Smooth muscle cell (in vitro differentiated cells): ENCODE measurements at regions not wholly inside any gene's neighbourhood (a gene's known extent, or its start where the extent isn't known, plus 50 kb on each side); places are given as distances from the start of the nearest gene placed in this dataset.

ENCODE experiments used
- DNase-seq: peaks from one replicate; lab custom pipeline; 2025; ENCODE audit not compliant: unreplicated experiment; lab: John Stamatoyannopoulos, UW
- H2AFZ ChIP-seq: fragments of 200-600 bp; sonication (generic); 2 replicates; pipeline ENCODE4 v1.6.0; 2016; ENCODE audit warnings: antibody characterized with exemption, low read depth, mild to moderate bottlenecking
- H3F3A ChIP-seq: fragments of 200-600 bp; sonication (generic); 2 replicates; pipeline ENCODE4 v1.6.0; 2017; ENCODE audit warnings: antibody characterized with exemption, low read depth
- H3K27ac ChIP-seq: fragments of 200-600 bp; sonication (generic); 2 replicates; pipeline ENCODE4 v1.5.1; 2016; ENCODE audit warnings: low read depth, mild to moderate bottlenecking
- H3K27me3 ChIP-seq: fragments of 200-600 bp; sonication (generic); 2 replicates; pipeline ENCODE4 v1.6.1; 2016; ENCODE audit warnings: low read depth, mild to moderate bottlenecking
- H3K36me3 ChIP-seq: fragments of 200-600 bp; sonication (generic); 2 replicates; pipeline ENCODE4 v1.5.1; 2016; ENCODE audit warnings: low read depth
- H3K4me1 ChIP-seq: fragments of 200-600 bp; sonication (generic); 2 replicates; pipeline ENCODE4 v1.5.1; 2016; ENCODE audit warnings: low read depth
- H3K4me2 ChIP-seq: fragments of 200-600 bp; sonication (generic); 2 replicates; pipeline ENCODE4 v1.6.0; 2016; ENCODE audit warnings: mild to moderate bottlenecking
- H3K4me3 ChIP-seq: fragments of 200-600 bp; sonication (generic); 2 replicates; pipeline ENCODE4 v1.5.1; 2016; ENCODE audit warnings: mild to moderate bottlenecking
- H3K79me2 ChIP-seq: fragments of 200-600 bp; sonication (generic); 2 replicates; pipeline ENCODE4 v1.6.0; 2016; ENCODE audit warnings: low read depth, mild to moderate bottlenecking
- H3K9ac ChIP-seq: fragments of 200-600 bp; sonication (generic); 2 replicates; pipeline ENCODE4 v1.6.0; 2016; ENCODE audit warnings: low read depth
- H3K9me3 ChIP-seq: fragments of 200-600 bp; sonication (generic); replicated peaks from 2 replicates; pipeline ENCODE4 v1.5.1; 2016; ENCODE audit warnings: low read depth
- H4K20me1 ChIP-seq: fragments of 200-600 bp; sonication (generic); 2 replicates; pipeline ENCODE4 v1.6.0; 2016; ENCODE audit warnings: low read depth
- WGBS: methylation state at CpG from one replicate; pipeline ENCODE4 v1.1.7; 2016; ENCODE audit warnings: low lambda C conversion rate; 5-methylcytosine and 5-hydroxymethylcytosine counted together
- TF ChIP-seq, protein P1 (sequence below): fragments of 200-600 bp; sonication (generic); IDR thresholded peaks from 2 replicates; pipeline ENCODE4 v1.5.1; 2017; ENCODE audit warnings: borderline replicate concordance, mild to moderate bottlenecking, antibody characterized with exemption; ENCODE audit not compliant: insufficient read depth, poor library complexity, severe bottlenecking

DNA sequence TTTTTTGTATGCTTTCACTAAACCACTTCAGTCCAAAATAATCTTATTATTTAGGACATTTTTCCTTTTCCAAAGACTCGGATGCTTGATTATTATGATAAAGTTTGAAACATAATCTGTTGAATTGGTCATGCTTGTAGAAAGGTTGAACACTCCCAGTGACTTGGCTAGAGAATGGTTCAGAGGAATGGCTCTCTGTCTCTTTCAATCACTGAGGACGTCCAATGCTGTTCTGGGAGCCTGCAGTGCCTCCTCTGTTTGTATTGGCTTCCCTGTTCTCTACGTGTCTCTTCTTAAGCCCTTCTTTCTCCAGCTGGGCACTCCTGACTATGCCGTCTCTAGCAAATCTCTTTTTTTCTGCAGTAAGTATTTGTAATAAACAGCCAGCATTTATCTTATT lies 369.0 kb upstream of the DYNLRB2 start:
- no peak overlapping the region for H3K4me2 ChIP-seq
- no peak overlapping the region for H2AFZ ChIP-seq
- H3K27ac ChIP-seq = no peak overlapping the region
- 83% methylated on average over 4 of the region's 4 CpGs for WGBS
- no peaks in the 10 kb centered on the region for H3K79me2 ChIP-seq
- H3K4me1 ChIP-seq = peaks cover 5% of the 10 kb centered on the region
- DNase-seq = no peak
- H3K9ac ChIP-seq = no peak overlapping the region
- H3F3A ChIP-seq = no peaks in the 10 kb centered on the region
- no peaks in the 10 kb centered on the region for H4K20me1 ChIP-seq
- no peak overlapping the region for H3K4me3 ChIP-seq
- no peaks in the 10 kb centered on the region for H3K9me3 ChIP-seq
- TF ChIP-seq, protein P1, sequence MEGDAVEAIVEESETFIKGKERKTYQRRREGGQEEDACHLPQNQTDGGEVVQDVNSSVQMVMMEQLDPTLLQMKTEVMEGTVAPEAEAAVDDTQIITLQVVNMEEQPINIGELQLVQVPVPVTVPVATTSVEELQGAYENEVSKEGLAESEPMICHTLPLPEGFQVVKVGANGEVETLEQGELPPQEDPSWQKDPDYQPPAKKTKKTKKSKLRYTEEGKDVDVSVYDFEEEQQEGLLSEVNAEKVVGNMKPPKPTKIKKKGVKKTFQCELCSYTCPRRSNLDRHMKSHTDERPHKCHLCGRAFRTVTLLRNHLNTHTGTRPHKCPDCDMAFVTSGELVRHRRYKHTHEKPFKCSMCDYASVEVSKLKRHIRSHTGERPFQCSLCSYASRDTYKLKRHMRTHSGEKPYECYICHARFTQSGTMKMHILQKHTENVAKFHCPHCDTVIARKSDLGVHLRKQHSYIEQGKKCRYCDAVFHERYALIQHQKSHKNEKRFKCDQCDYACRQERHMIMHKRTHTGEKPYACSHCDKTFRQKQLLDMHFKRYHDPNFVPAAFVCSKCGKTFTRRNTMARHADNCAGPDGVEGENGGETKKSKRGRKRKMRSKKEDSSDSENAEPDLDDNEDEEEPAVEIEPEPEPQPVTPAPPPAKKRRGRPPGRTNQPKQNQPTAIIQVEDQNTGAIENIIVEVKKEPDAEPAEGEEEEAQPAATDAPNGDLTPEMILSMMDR = no peak
- no peaks in the 10 kb centered on the region for H3K36me3 ChIP-seq
- peaks cover 15% of the 10 kb centered on the region for H3K27me3 ChIP-seq

DNA sequence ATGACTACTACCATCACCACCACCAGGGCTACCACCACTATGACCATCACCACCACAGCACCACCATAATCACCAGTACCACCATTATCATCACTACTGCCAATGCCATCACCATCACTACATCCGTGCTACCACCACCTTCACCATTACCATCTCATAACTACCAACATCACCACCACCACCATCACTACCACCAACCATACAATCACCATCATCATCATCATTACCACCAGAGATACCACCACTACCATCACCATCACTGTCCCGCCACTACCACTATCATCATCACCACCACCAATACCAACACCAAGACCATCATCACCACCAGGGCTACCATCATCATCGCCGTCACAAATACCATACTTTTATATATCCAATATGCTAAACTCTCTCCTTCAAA lies 369.6 kb upstream of the DYNLRB2 start:
- no peaks in the 10 kb centered on the region for H3F3A ChIP-seq
- TF ChIP-seq, protein P1 = no peak
- DNase-seq = no peak
- peaks cover 5% of the 10 kb centered on the region for H3K4me1 ChIP-seq
- no peaks in the 10 kb centered on the region for H3K79me2 ChIP-seq
- no peaks in the 10 kb centered on the region for H3K9me3 ChIP-seq
- H3K27me3 ChIP-seq = peaks cover 15% of the 10 kb centered on the region
- no peak overlapping the region for H2AFZ ChIP-seq
- H3K4me3 ChIP-seq = no peak overlapping the region
- H3K27ac ChIP-seq = no peak overlapping the region
- no peaks in the 10 kb centered on the region for H4K20me1 ChIP-seq
- 99% methylated on average over 4 of the region's 4 CpGs for WGBS
- H3K36me3 ChIP-seq = no peaks in the 10 kb centered on the region
- no peak overlapping the region for H3K9ac ChIP-seq
- no peak overlapping the region for H3K4me2 ChIP-seq

DNA sequence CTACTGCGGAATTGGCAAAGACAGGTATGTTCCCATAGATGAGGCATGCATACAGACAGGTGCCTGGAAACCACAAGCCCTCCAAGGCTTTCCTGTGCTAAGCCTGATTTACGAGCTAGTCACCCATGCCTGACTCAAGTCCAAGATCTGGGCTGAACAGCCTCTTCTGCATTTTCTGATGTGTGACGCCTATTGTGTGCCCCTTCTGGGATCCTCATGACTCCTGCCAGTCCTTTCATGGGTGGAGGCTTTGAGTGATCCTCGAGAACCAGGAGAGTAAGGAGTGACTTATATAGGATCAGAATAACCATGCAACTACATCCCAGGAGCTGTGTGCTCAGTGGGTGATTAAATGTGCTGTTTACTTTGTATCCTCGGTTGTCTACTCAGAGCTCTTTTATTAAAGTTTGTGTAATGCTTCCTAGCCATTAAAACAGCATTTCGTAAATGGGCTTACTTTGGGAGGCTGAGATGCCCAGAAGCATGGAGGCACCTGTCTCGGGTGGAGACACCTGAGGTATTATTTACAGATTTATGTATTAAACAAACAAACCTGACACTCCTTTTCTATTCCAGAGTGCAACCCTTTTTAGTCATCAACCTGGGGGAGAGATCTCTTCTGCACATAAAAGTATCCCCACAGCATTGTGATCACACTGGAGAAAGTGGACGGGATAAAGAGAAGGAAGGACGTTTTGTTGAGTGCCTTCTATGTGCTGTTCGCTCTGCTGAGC lies 373.0 kb upstream of the DYNLRB2 start:
- 79% methylated on average over 10 of the region's 10 CpGs for WGBS
- no peak overlapping the region for H3K4me3 ChIP-seq
- H3K4me2 ChIP-seq = no peak overlapping the region
- peaks cover 15% of the 10 kb centered on the region for H3K27me3 ChIP-seq
- H3F3A ChIP-seq = no peaks in the 10 kb centered on the region
- no peak for DNase-seq
- peaks cover 4% of the 10 kb centered on the region for H3K4me1 ChIP-seq
- H4K20me1 ChIP-seq = no peaks in the 10 kb centered on the region
- H3K79me2 ChIP-seq = no peaks in the 10 kb centered on the region
- no peak overlapping the region for H3K27ac ChIP-seq
- TF ChIP-seq, protein P1 = no peak
- no peaks in the 10 kb centered on the region for H3K36me3 ChIP-seq
- H3K9me3 ChIP-seq = no peaks in the 10 kb centered on the region
- H2AFZ ChIP-seq = no peak overlapping the region
- no peak overlapping the region for H3K9ac ChIP-seq

DNA sequence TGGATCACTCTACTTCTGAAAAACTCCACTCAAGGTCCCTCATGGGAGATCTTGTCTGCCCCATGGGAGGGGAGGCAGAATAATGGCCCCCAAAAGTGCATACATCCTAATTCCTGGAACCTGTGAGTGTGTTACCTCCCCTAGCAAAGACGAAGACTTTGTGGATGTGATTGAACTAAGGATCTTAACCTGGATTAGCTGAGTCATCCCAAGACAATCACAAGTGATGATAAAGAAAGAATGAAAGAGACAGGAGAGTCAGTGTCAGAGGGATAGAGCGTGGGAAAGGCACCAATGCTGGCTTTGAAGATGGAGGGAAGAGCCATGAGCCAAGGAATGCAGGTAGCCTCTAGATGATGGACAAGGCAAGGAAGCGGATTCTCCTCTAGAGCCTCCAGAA lies 374.7 kb upstream of the DYNLRB2 start:
- no peak overlapping the region for H2AFZ ChIP-seq
- no peaks in the 10 kb centered on the region for H3K79me2 ChIP-seq
- TF ChIP-seq, protein P1 = no peak
- H3K27me3 ChIP-seq = peaks cover 15% of the 10 kb centered on the region
- H3K27ac ChIP-seq = no peak overlapping the region
- no peaks in the 10 kb centered on the region for H3K9me3 ChIP-seq
- WGBS = 85% methylated on average over 3 of the region's 3 CpGs
- no peak for DNase-seq
- no peaks in the 10 kb centered on the region for H3F3A ChIP-seq
- no peaks in the 10 kb centered on the region for H4K20me1 ChIP-seq
- peaks cover 4% of the 10 kb centered on the region for H3K4me1 ChIP-seq
- no peaks in the 10 kb centered on the region for H3K36me3 ChIP-seq
- no peak overlapping the region for H3K4me3 ChIP-seq
- H3K9ac ChIP-seq = no peak overlapping the region
- H3K4me2 ChIP-seq = no peak overlapping the region
